ENCODE measurements at regions not wholly inside any gene's neighbourhood (a gene's known extent, or its start where the extent isn't known, plus 50 kb on each side); places are given as distances from the start of the nearest gene placed in this dataset.

DNA sequence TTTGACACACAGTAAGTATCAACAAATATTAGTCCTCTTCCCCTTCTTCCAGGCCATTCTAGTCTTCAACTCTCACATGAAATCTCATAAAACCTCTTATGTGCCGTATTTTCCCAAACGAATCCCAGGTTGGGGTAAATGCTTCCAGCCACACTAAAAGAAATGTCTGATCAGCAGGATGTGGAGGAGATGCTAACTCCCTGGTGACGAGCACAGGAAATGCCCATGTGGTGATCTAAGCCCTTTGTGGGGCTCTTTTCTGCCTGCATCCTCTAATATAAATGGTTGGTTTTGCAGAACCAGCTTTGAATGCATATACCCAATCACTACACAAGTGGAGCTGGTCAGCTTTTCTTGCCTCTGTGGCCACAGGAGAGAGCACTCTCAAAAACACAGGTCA lies 498.2 kb upstream of the ERCC4 start:
- POLR2A ChIA-PET: interaction anchor here (0.6 kb wide), 1 partner anchor 417 kb away, joined by 3 read pairs; no protein-coding TSS in a partner anchor
- Histone ChIP-seq H3K79me2 (ENCODE audit: control insufficient read depth, insufficient read depth, low read length) (no peaks in the 10 kb centered on the region), H3K27me3 (ENCODE audit: control insufficient read depth in 2 of 2, insufficient read depth in 2 of 2, low read length in 2 of 2) (no peaks in the 10 kb centered on the region), H2AFZ (ENCODE audit: low read depth, low read length) (no peak overlapping the region), H3K4me1 (replicated peaks in 1 of 2; ENCODE audit: control insufficient read depth in 2 of 2, insufficient read depth in 2 of 2, low read length in 2 of 2) (no peaks in the 10 kb centered on the region), H3K9ac (ENCODE audit: insufficient read depth in 1 of 2, low read depth in 2 of 2, low read length in 2 of 2) (no peak overlapping the region), H3K27ac (ENCODE audit: extremely low read depth, low read depth, low read length) (no peak overlapping the region), H3K36me3 (ENCODE audit: control insufficient read depth, insufficient read depth, low read length) (no peaks in the 10 kb centered on the region), H3K9me3 (replicated peaks; ENCODE audit: control insufficient read depth, insufficient read depth, low read depth, low read length) (no peaks in the 10 kb centered on the region), H3K4me2 (ENCODE audit: insufficient read depth, low read length) (no peak overlapping the region), H4K20me1 (replicated peaks; ENCODE audit: control insufficient read depth, insufficient read depth, low read length) (no peaks in the 10 kb centered on the region), H3K4me3 (no peak overlapping the region), H3K9me1 (ENCODE audit: control insufficient read depth, insufficient read depth, low read length) (no peaks in the 10 kb centered on the region)
- BruUV-seq (replicated peaks): no TSS peak
- no peak for TF ChIP-seq TCF7L2 (IDR thresholded peaks at IDR 0.05; ENCODE audit: low read depth, low read length)
- in situ Hi-C loops (cut with MboI): no loop called here
- intact Hi-C loops (cut with micrococcal nuclease): no loop called here
- no peak for FAIRE-seq
- no peak for ATAC-seq
- DNase-seq (ENCODE audit: extremely low read depth in 1 of 4, low spot score in 3 of 4): no peak
- CTCF ChIA-PET (ENCODE audit: low intra/inter-chr PET ratio): no interaction called here
- 2% methylated on average over 3 of the region's 3 CpGs for WGBS (ENCODE audit: insufficient coverage, low coverage, missing lambda C conversion rate)

DNA sequence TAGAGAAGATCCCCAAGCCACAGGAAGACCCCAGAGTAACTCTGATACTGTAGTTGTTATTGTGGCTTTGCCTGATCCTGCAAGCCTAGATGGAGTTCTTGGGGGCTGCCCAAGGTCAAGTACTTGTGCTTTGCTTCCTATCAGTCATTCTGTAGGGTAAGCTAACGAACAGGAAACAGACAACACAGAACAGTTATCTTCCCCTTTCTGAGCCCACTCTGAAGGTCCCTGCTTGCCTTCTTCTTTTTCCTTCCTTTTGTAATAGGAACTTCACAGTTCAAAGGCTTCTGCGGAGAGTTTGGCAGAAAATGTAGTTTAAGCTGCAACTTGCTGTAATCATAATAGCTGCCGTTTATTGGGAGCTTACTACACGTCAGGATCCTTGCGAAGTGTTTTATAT lies 494.1 kb upstream of the ERCC4 start:
- H3K4me2 ChIP-seq (ENCODE audit: insufficient read depth, low read length): no peak overlapping the region
- H3K9ac ChIP-seq (ENCODE audit: insufficient read depth in 1 of 2, low read depth in 2 of 2, low read length in 2 of 2): no peak overlapping the region
- no peaks in the 10 kb centered on the region for H3K27me3 ChIP-seq (ENCODE audit: control insufficient read depth in 2 of 2, insufficient read depth in 2 of 2, low read length in 2 of 2)
- intact Hi-C loops (cut with micrococcal nuclease): no loop called here
- H3K27ac ChIP-seq (ENCODE audit: extremely low read depth, low read depth, low read length): no peak overlapping the region
- WGBS (ENCODE audit: insufficient coverage, low coverage, missing lambda C conversion rate): 4% methylated on average over 5 of the region's 5 CpGs
- in situ Hi-C loops (cut with MboI): no loop called here
- no peaks in the 10 kb centered on the region for H3K9me3 ChIP-seq (replicated peaks; ENCODE audit: control insufficient read depth, insufficient read depth, low read depth, low read length)
- H3K4me1 ChIP-seq (replicated peaks in 1 of 2; ENCODE audit: control insufficient read depth in 2 of 2, insufficient read depth in 2 of 2, low read length in 2 of 2): no peaks in the 10 kb centered on the region
- DNase-seq (ENCODE audit: extremely low read depth in 1 of 4, low spot score in 3 of 4) (no peak), FAIRE-seq (no peak), ATAC-seq (no peak)
- H3K9me1 ChIP-seq (ENCODE audit: control insufficient read depth, insufficient read depth, low read length): no peaks in the 10 kb centered on the region
- H3K4me3 ChIP-seq: no peak overlapping the region
- no TSS peak for BruUV-seq (replicated peaks)
- TF ChIP-seq ZNF764 (CRISPR knock-in tag; IDR thresholded peaks at IDR 0.05; ENCODE audit: low read depth) (no peak), ZNF12 (CRISPR knock-in tag; IDR thresholded peaks at IDR 0.05) (no peak), ZNF354B (CRISPR knock-in tag; IDR thresholded peaks at IDR 0.05) (no peak), YBX1 (IDR thresholded peaks at IDR 0.05) (no peak)
- H3K79me2 ChIP-seq (ENCODE audit: control insufficient read depth, insufficient read depth, low read length): no peaks in the 10 kb centered on the region
- no peaks in the 10 kb centered on the region for H3K36me3 ChIP-seq (ENCODE audit: control insufficient read depth, insufficient read depth, low read length)
- ChIA-PET CTCF (ENCODE audit: low intra/inter-chr PET ratio) (interaction anchor here (2.5 kb wide), 1 partner anchor 28 kb away, joined by 10 read pairs; no protein-coding TSS in a partner anchor), POLR2A (no interaction called here)
- no peaks in the 10 kb centered on the region for H4K20me1 ChIP-seq (replicated peaks; ENCODE audit: control insufficient read depth, insufficient read depth, low read length)
- H2AFZ ChIP-seq (ENCODE audit: low read depth, low read length): no peak overlapping the region
